ENCODE measurements at regions not wholly inside any gene's neighbourhood (a gene's known extent, or its start where the extent isn't known, plus 50 kb on each side); places are given as distances from the start of the nearest gene placed in this dataset.

DNA sequence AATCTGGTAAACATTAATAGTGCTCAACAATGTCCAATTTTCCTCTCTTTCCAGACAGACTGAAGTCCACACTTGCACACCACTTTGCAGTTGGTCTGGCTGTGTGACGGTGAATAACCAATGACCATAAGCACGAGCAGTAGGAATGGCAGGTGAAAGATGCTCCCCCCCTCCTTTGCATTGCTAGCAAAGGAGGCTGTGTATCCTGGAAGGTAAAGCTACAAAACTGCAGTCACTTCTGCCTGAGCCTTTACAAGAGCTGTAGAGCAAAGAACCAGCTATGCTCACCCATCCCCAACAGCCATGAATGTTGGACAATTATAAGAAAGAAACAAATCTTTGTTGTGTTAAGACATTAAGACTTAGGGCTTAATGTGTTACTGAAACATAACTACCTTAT lies 178.0 kb downstream of the IPMK start:
- Mint-ChIP-seq H3K27ac (no peak overlapping the region), H3K27me3 (ENCODE audit: insufficient read depth) (peaks cover 6% of the 10 kb centered on the region), H3K9me3 (no peaks in the 10 kb centered on the region), H3K4me3 (no peak overlapping the region), H3K4me1 (ENCODE audit: low read depth) (no peaks in the 10 kb centered on the region), H3K36me3 (ENCODE audit: low read depth) (no peaks in the 10 kb centered on the region)
- no peak for DNase-seq (ENCODE audit: low spot score)
- intact Hi-C loops (cut with micrococcal nuclease): no loop called here

DNA sequence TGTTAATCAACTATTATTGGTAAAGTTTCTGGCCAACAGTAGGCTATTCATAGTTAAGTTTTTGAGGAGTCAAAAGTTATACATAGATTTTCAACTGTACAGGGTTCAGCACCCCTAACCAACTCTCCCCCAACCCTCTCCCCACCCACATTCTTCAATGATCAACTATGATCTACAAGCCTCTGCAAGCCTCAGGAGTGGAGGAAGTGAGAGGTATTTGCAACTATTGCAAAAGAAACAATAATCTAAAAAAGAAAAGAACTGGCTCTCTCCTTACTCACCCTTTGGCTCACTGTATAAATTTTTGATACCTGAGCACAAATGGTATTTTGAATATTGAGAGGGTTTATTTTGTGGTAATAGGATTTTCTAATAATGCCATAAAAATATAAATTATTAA lies 179.8 kb downstream of the IPMK start:
- H3K27ac Mint-ChIP-seq: no peak overlapping the region
- H3K36me3 Mint-ChIP-seq (ENCODE audit: low read depth): no peaks in the 10 kb centered on the region
- H3K27me3 Mint-ChIP-seq (ENCODE audit: insufficient read depth): peaks cover 6% of the 10 kb centered on the region
- intact Hi-C loops (cut with micrococcal nuclease): no loop called here
- H3K4me3 Mint-ChIP-seq: no peak overlapping the region
- no peaks in the 10 kb centered on the region for H3K9me3 Mint-ChIP-seq
- no peak for DNase-seq (ENCODE audit: low spot score)
- no peaks in the 10 kb centered on the region for H3K4me1 Mint-ChIP-seq (ENCODE audit: low read depth)

DNA sequence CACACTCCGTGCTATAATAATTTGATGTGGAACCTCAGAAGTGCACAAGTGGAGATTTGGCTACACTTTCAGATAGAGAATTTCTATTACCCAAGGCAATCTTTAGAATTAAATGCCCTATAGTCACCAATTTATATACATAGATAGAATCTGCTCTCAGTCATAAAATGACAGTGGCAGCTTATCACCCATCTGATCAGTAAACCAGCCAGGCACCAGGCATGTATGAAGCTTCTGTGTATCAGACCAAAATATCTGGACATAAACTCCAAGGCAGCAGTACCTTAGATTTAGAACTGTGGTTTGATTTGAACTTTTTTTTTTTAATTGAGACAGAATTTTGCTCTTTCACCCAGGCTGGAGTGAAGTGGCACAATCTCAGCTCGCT lies 180.9 kb downstream of the IPMK start:
- Mint-ChIP-seq H3K4me3 (no peak overlapping the region), H3K27ac (no peak overlapping the region), H3K9me3 (no peaks in the 10 kb centered on the region), H3K4me1 (ENCODE audit: low read depth) (no peaks in the 10 kb centered on the region), H3K27me3 (ENCODE audit: insufficient read depth) (peaks cover 3% of the 10 kb centered on the region), H3K36me3 (ENCODE audit: low read depth) (no peaks in the 10 kb centered on the region)
- intact Hi-C loops (cut with micrococcal nuclease): no loop called here
- no peak for DNase-seq (ENCODE audit: low spot score)

DNA sequence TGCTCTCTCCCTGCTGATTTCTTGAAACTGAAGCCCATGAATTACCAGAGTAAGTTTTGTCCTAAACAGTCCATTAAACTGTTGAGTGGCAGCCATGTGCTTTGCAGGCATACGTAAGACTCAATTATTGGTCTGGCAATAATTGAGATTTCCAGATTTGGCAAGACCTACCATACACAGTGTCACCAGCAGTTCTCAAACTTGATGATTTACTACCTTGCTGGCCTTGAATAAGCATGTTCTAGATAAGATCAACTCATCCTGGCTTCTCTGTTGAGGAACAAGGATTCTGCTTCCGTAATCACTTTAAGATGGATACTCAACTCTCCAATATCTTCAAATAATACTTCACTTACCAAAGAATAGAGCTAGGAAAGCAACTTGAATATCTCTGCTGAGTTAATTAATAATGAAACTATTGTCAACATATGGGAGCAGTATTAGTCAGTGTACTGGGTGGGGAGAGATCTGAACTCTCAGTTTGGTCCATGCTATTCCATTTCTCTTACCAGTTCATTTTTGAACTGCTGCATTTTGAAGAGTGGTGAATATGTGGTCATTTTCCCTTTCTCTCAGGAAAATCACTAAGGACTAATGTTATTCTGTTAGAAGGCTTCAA lies 181.4 kb downstream of the IPMK start:
- intact Hi-C loops (cut with micrococcal nuclease): no loop called here
- no peaks in the 10 kb centered on the region for H3K36me3 Mint-ChIP-seq (ENCODE audit: low read depth)
- H3K27me3 Mint-ChIP-seq (ENCODE audit: insufficient read depth): peaks cover 3% of the 10 kb centered on the region
- no peak for DNase-seq (ENCODE audit: low spot score)
- no peak overlapping the region for H3K27ac Mint-ChIP-seq
- no peak overlapping the region for H3K4me3 Mint-ChIP-seq
- no peaks in the 10 kb centered on the region for H3K9me3 Mint-ChIP-seq
- no peaks in the 10 kb centered on the region for H3K4me1 Mint-ChIP-seq (ENCODE audit: low read depth)

DNA sequence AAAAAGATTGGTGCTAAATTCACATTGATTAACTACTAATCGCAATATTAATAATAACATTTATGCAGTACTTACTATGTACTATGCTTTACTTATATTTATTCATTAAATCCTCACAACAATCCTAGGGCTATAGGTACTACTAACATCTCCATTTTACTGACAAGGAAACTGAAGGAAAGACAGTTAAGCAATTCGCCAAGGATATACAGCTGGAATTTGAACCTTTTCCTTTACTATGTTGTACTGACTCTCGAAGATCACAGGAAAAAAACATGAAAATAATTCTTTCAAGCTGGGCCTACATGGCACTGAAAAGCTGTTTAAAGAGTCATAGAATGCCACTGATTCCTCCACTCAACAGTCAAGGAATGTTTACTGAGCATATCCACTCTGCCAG lies 185.4 kb downstream of the IPMK start:
- no peak for DNase-seq (ENCODE audit: low spot score)
- intact Hi-C loops (cut with micrococcal nuclease): no loop called here

DNA sequence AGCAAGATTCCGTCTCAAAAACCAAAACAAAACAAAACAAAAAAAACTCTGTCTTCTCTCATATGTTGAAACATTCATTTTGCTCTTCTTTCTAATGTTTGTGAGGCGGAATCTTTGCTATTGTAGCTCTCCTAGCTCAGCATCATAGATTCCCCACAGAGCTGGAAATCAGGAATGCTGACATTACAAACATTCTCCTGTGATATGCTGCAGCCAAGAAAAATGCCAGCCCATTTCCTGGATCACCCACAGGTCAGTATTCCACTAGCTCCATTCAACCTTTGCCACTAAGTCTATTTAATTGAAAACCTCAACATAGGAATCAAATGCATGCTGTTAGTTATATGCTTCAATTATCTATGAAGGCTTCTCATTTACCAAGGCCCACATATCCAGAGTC lies 186.3 kb downstream of the IPMK start:
- no peaks in the 10 kb centered on the region for H3K9me3 Mint-ChIP-seq
- no peaks in the 10 kb centered on the region for H3K36me3 Mint-ChIP-seq (ENCODE audit: low read depth)
- H3K27ac Mint-ChIP-seq: no peak overlapping the region
- intact Hi-C loops (cut with micrococcal nuclease): no loop called here
- DNase-seq (ENCODE audit: low spot score): no peak
- no peaks in the 10 kb centered on the region for H3K4me1 Mint-ChIP-seq (ENCODE audit: low read depth)
- H3K27me3 Mint-ChIP-seq (ENCODE audit: insufficient read depth): no peaks in the 10 kb centered on the region
- H3K4me3 Mint-ChIP-seq: no peak overlapping the region

More for the DNA sequence above, 185.4 kb downstream of the IPMK start:
- H3K27ac Mint-ChIP-seq: no peak overlapping the region
- no peaks in the 10 kb centered on the region for H3K27me3 Mint-ChIP-seq (ENCODE audit: insufficient read depth)
- no peaks in the 10 kb centered on the region for H3K9me3 Mint-ChIP-seq
- H3K4me1 Mint-ChIP-seq (ENCODE audit: low read depth): no peaks in the 10 kb centered on the region
- no peaks in the 10 kb centered on the region for H3K36me3 Mint-ChIP-seq (ENCODE audit: low read depth)
- no peak overlapping the region for H3K4me3 Mint-ChIP-seq

DNA sequence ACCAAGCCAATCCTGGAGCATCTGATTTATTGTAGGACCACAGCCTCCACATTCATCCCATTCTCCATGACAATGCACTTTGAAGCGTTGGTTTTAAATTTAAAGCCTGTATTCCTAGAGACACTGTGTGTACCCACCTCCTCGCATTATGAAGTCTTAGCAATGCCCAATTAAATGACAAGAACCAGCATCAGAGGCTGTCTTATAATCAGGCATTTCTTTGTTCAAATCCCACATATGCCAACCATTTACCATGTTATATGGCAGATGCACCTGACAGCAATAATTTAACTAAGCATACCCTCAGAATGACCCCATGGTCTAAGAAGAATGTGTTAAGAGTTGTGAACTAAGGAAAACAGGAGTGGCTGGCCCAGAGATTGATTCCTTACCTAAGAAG lies 188.2 kb downstream of the IPMK start:
- intact Hi-C loops (cut with micrococcal nuclease): no loop called here
- Mint-ChIP-seq H3K36me3 (ENCODE audit: low read depth) (no peaks in the 10 kb centered on the region), H3K27ac (no peak overlapping the region)

DNA sequence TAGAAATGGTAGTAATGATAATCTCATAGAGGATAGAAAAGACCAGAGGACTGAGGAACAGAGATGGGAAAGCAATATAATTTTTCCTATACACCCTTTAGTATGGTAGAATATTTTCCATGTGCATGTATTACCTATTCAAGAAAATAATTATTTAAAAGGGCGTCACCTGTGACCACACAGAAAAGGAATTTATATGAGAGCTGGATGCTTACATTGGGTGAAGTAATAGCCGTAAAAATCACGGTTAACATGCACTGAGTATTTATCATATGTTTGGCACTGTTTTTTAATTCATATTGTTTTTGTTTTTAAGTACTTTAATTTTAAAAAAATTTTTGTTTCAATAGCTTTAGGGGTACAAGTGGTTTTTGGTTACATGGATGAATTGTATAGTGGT lies 195.1 kb downstream of the IPMK start:
- no peak overlapping the region for H3K27ac Mint-ChIP-seq
- H3K27me3 Mint-ChIP-seq (ENCODE audit: insufficient read depth): no peaks in the 10 kb centered on the region
- H3K9me3 Mint-ChIP-seq: no peaks in the 10 kb centered on the region
- no peak overlapping the region for H3K4me3 Mint-ChIP-seq
- no peaks in the 10 kb centered on the region for H3K36me3 Mint-ChIP-seq (ENCODE audit: low read depth)
- no peak for DNase-seq (ENCODE audit: low spot score)
- no peaks in the 10 kb centered on the region for H3K4me1 Mint-ChIP-seq (ENCODE audit: low read depth)
- intact Hi-C loops (cut with micrococcal nuclease): no loop called here

More for the DNA sequence above, 188.2 kb downstream of the IPMK start:
- Mint-ChIP-seq H3K27me3 (ENCODE audit: insufficient read depth) (no peaks in the 10 kb centered on the region), H3K4me1 (ENCODE audit: low read depth) (no peaks in the 10 kb centered on the region), H3K4me3 (no peak overlapping the region), H3K9me3 (no peaks in the 10 kb centered on the region)
- no peak for DNase-seq (ENCODE audit: low spot score)

DNA sequence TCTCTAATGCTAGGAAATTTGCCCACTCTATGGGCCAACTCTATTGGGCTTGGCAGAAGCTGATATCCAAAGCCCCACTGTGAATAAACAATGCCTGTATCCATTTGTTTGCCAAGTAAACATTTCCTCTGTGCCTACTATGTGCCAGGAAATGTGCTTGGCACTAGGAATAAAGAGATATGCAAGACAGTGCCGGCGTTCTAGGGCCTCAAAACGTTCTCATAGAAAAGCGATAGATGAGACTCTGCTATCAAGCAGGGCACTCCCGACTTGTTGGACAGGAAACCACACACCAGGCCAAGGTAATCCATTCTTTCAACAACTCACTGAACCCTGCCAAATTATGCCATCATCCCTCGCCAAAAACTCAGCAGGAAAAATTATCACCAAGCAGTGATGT lies 196.7 kb downstream of the IPMK start:
- DNase-seq (ENCODE audit: low spot score): no peak
- no peaks in the 10 kb centered on the region for H3K4me1 Mint-ChIP-seq (ENCODE audit: low read depth)
- peaks cover 3% of the 10 kb centered on the region for H3K27me3 Mint-ChIP-seq (ENCODE audit: insufficient read depth)
- no peak overlapping the region for H3K4me3 Mint-ChIP-seq
- intact Hi-C loops (cut with micrococcal nuclease): no loop called here
- no peaks in the 10 kb centered on the region for H3K36me3 Mint-ChIP-seq (ENCODE audit: low read depth)
- no peak overlapping the region for H3K27ac Mint-ChIP-seq
- H3K9me3 Mint-ChIP-seq: no peaks in the 10 kb centered on the region

DNA sequence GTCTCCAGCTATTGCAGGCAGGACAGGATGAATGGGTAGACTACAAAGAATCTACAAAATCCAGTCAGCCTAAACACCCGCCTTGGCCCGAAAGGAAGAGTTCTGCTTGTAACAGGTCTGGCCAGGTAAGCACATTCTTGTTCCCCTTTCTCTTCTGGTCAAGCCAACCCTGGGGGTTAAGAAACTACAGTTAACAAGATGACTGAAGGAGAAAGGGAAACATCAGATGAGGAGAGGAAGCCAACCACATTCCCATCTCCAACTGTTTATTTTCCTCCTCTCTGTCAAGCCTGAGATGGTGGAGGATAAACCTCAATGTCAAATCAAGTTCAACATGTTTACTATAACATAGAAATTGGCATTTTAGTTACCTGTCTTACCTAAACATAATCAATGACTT lies 198.9 kb downstream of the IPMK start:
- H3K27ac Mint-ChIP-seq: no peak overlapping the region

DNA sequence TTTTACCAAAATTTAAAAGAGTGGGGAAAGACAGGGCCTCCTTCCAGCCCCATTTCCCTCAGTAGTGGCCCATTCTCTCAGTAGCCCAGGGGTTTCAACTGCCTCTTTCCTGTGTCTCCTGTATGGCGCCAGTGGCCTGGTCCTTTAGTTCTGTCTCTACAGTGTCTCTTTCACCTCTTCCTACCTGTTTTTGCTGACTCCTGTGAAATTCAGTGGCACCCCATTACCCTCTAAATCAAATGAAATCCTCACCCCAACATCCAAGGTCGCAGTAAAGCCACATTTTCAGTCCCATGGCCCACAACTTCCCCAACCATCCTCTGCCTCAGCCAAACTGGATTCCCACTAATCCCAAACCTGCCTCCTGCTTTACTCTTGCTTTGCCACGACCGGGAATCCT lies 200.7 kb downstream of the IPMK start:
- Mint-ChIP-seq H3K4me3 (no peak overlapping the region), H3K9me3 (no peaks in the 10 kb centered on the region), H3K36me3 (ENCODE audit: low read depth) (no peaks in the 10 kb centered on the region), H3K27me3 (ENCODE audit: insufficient read depth) (peaks cover 3% of the 10 kb centered on the region), H3K4me1 (ENCODE audit: low read depth) (no peaks in the 10 kb centered on the region), H3K27ac (no peak overlapping the region)
- intact Hi-C loops (cut with micrococcal nuclease): no loop called here
- DNase-seq (ENCODE audit: low spot score): no peak

More for the DNA sequence above, 198.9 kb downstream of the IPMK start:
- Mint-ChIP-seq H3K4me1 (ENCODE audit: low read depth) (no peaks in the 10 kb centered on the region), H3K27me3 (ENCODE audit: insufficient read depth) (peaks cover 3% of the 10 kb centered on the region), H3K4me3 (no peak overlapping the region), H3K36me3 (ENCODE audit: low read depth) (no peaks in the 10 kb centered on the region), H3K9me3 (no peaks in the 10 kb centered on the region)
- no peak for DNase-seq (ENCODE audit: low spot score)
- intact Hi-C loops (cut with micrococcal nuclease): no loop called here

DNA sequence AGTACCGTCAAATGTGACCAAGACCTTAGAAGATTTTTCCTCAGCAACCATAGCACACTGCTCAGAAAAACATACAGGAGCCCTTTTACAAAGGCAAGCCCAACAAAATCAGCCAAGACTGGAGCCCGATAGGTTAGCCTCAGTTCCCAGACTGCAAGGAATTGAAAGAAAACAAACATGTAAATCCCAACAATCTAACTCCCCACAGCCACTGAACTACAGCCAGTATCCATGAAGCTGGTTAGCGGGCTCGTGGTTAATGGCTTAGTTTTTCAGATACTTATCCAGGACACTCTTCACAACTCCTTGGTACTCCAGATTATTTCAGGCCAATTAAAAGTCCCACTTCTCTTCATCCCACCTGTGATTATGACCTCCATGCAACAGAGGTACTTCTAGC lies 201.6 kb downstream of the IPMK start:
- intact Hi-C loops (cut with micrococcal nuclease): no loop called here

DNA sequence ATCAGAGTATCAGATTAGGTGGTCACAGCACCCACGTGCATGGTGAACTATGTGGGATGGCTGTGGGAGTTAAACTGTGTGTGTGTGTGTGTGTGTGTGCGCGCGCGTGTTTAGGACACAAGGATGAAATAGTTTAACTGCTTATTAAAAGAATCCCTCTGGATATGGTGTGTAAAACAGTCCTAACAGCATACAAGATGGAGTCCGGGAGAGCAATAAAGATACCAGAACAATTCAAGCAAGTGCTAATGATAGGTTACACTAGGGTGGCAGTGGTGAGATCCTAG lies 202.2 kb downstream of the IPMK start:
- Mint-ChIP-seq H3K4me1 (ENCODE audit: low read depth) (no peaks in the 10 kb centered on the region), H3K4me3 (no peak overlapping the region), H3K27me3 (ENCODE audit: insufficient read depth) (peaks cover 4% of the 10 kb centered on the region), H3K9me3 (no peaks in the 10 kb centered on the region), H3K36me3 (ENCODE audit: low read depth) (no peaks in the 10 kb centered on the region), H3K27ac (no peak overlapping the region)
- intact Hi-C loops (cut with micrococcal nuclease): no loop called here
- DNase-seq (ENCODE audit: low spot score): no peak

More for the DNA sequence above, 201.6 kb downstream of the IPMK start:
- Mint-ChIP-seq H3K27ac (no peak overlapping the region), H3K9me3 (no peaks in the 10 kb centered on the region), H3K27me3 (ENCODE audit: insufficient read depth) (peaks cover 3% of the 10 kb centered on the region), H3K4me3 (no peak overlapping the region), H3K4me1 (ENCODE audit: low read depth) (no peaks in the 10 kb centered on the region), H3K36me3 (ENCODE audit: low read depth) (no peaks in the 10 kb centered on the region)
- no peak for DNase-seq (ENCODE audit: low spot score)

DNA sequence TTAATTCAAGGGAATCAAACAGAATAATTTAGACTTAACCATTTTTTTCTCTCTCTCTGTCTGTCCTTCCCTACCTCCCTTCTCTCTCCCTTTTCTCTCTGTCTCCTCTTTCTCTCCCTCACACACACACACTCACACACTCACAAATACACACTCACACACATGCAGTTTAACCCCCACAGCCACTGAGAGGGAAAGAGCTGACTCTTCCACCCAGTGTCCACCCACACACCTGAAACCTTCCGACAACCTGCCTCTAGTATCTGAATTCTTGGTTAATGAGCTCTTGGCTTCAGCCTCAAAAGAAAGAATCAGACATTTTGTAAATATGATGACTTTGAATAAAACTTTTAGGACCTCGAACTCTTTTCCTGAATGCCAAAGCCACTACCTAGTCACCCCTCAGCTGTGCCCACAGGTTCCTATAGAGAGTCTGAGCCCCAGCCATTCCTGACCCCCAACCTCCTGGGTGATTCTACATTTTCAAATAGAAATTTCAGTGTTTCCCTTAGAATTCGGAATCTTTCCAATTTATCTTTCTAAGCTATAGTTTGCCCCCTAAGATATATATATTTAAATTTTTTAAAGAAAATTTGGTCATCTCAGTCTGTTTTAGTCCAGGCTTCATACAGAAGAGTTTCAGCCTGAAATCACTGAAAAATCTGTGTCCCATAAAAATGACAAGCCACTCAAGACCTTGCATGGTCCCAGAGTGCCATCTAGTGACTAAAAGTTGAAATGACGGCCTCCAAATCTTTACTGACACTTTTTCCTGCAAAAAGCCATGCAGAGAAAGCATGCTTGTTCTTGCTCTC lies 202.8 kb downstream of the IPMK start:
- Mint-ChIP-seq H3K9me3 (no peaks in the 10 kb centered on the region), H3K27me3 (ENCODE audit: insufficient read depth) (peaks cover 6% of the 10 kb centered on the region), H3K4me1 (ENCODE audit: low read depth) (no peaks in the 10 kb centered on the region), H3K36me3 (ENCODE audit: low read depth) (no peaks in the 10 kb centered on the region), H3K27ac (no peak overlapping the region), H3K4me3 (no peak overlapping the region)
- intact Hi-C loops (cut with micrococcal nuclease): no loop called here
- DNase-seq (ENCODE audit: low spot score): no peak
